Astrocyte of the cerebellum (primary cell): ENCODE measurements at regions not wholly inside any gene's neighbourhood (a gene's known extent, or its start where the extent isn't known, plus 50 kb on each side); places are given as distances from the start of the nearest gene placed in this dataset.

ENCODE experiments used
- DNase-seq: peaks from one replicate; pipeline ENCODE4 v3.0.0-alpha.2; 2011; ENCODE audit warnings: low read depth
- H3K4me3 ChIP-seq: 2 replicates; pipeline ENCODE4 v1.5.1; 2011; ENCODE audit warnings: mild to moderate bottlenecking, low read depth, low read length, moderate library complexity
- in situ Hi-C: cut with HindIII; loops from 2 replicates; pipeline ENCODE4 v1.10.0; 2017; ENCODE audit warnings: low sequenced_read_pairs
- TF ChIP-seq, protein P1 (sequence below): IDR thresholded peaks from 2 replicates; pipeline ENCODE4 v1.5.1; 2012; ENCODE audit warnings: low read length, low read depth, moderate library complexity, mild to moderate bottlenecking; ENCODE audit errors: missing control alignments

DNA sequence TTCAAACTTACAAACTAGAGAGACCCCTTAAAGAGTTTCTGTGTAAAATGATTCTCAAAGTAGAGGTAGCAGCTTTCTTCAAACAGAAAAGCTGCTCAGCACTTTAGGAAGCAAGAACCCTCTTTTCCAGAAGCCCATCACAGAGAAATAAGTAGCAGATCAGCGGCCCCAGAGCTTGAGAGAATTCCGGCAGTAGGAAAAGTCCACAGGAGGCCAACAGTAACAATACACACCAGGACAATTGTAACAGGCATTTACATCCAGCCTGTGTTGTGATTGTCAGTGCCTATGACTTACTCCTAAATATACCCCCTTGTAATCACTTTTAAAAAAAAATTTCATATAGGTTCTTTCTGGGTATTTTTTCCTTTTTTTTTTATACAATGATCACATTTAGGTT, 161.4 kb upstream of the ACVR2A start:
- DNase-seq: no peak
- in situ Hi-C loops: no loop called here
- no peak overlapping the region for H3K4me3 ChIP-seq
- TF ChIP-seq, protein P1, sequence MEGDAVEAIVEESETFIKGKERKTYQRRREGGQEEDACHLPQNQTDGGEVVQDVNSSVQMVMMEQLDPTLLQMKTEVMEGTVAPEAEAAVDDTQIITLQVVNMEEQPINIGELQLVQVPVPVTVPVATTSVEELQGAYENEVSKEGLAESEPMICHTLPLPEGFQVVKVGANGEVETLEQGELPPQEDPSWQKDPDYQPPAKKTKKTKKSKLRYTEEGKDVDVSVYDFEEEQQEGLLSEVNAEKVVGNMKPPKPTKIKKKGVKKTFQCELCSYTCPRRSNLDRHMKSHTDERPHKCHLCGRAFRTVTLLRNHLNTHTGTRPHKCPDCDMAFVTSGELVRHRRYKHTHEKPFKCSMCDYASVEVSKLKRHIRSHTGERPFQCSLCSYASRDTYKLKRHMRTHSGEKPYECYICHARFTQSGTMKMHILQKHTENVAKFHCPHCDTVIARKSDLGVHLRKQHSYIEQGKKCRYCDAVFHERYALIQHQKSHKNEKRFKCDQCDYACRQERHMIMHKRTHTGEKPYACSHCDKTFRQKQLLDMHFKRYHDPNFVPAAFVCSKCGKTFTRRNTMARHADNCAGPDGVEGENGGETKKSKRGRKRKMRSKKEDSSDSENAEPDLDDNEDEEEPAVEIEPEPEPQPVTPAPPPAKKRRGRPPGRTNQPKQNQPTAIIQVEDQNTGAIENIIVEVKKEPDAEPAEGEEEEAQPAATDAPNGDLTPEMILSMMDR: no peak

DNA sequence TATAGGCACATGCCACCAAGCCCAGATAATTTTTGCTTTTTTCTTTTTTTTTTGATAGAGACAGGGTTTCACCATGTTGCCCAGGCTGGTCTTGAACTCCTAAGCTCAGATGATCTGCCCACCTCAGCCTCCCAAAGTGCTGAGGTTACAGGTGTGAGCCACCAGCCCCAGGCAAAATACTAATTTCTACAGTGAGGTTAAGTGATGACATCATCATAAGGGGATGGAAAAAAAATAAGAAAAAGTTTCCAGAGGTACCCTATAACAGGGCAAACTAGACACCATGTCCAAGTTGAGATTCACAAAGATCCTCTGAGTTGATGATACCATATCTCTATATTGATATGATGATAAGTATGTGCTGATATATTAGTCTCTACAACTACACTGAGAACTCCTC, 163.7 kb upstream of the ACVR2A start:
- in situ Hi-C loops: no loop called here
- TF ChIP-seq, protein P1: no peak
- H3K4me3 ChIP-seq: no peak overlapping the region
- no peak for DNase-seq

DNA sequence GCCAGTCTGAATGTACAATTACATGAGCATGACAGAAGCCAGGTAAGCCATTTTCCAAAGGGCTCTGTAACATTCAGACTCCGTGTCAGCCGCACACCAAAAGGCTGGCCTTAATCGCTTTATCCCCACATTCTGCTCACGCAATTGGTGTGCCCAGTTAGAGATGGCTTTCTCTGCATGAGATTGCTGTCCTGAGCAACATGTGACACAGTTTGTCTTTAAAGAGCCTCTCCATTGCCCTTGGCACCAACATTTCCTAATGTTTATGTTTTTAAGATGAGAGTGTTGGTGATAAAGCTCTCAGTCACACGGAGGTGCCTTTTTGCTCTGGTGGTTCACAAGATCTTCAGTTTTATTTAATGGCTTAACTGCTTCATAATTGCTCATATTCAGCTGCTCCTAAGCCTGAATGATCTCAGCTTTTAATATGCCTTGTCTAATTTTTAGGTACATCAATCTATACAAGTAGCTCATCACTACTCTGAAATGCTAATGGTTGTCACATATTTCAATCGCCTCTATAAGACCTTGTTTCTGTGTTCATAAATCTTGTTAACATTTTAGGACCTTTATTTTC, 164.8 kb upstream of the ACVR2A start:
- in situ Hi-C loops: no loop called here
- TF ChIP-seq, protein P1: no peak

DNA sequence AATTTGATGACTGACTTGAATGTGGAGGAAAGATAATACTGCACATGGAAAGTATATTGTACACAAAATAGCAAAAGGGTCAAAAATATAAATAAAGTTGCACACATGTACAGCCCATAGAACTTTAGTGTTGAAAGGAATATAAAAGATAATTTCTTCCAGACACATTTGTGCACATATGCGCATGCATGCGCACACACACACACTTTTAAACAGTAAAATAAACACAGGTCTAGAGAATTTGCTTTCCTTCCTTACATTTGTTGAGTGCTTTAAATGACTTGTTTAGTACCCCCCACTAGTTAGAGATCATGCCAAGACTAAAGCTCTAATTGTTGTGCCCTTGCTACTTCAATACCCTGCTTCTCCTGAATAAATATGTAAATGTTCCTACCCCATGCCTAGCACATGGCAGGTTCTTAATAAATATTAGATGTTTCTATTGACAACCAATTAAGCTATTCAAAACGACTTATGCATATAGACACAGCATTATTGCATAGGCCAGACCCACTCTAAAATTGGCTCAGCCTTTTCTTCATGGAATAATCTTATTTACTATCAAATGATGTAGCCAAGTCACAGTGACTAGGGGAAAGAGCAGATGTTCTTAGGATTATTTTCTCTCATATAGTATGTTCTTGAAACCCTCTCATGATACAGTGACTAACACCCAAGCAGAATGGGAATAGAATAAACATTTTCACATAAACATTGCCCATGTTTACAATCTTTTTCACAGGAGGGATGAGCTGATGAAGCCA, 165.5 kb upstream of the ACVR2A start:
- in situ Hi-C loops: no loop called here
- no peak for DNase-seq
- TF ChIP-seq, protein P1: no peak
- H3K4me3 ChIP-seq: no peak overlapping the region

More for the DNA sequence above, 164.8 kb upstream of the ACVR2A start:
- H3K4me3 ChIP-seq: no peak overlapping the region
- no peak for DNase-seq

DNA sequence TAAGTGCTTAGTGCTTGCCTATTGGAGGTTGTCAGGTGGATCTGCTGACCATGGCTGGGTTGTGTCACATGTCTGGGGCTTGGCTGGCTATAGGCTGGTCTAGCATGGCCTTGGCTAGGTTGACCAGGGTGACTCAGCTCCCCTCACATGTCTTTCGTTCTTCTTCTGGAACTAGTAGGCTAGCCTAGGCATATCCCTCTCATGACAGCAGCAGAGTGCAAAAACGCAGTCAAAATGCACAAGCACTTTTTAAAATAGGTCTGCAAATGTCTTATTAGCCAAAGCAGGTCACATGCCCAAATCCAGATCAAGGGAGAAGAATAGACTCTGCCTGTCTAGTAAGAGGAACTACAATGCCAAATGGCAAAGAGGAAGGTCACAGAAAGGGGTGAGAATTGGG, 179.7 kb upstream of the ACVR2A start:
- in situ Hi-C loops: no loop called here
- no peak for DNase-seq
- no peak overlapping the region for H3K4me3 ChIP-seq
- TF ChIP-seq, protein P1: no peak

DNA sequence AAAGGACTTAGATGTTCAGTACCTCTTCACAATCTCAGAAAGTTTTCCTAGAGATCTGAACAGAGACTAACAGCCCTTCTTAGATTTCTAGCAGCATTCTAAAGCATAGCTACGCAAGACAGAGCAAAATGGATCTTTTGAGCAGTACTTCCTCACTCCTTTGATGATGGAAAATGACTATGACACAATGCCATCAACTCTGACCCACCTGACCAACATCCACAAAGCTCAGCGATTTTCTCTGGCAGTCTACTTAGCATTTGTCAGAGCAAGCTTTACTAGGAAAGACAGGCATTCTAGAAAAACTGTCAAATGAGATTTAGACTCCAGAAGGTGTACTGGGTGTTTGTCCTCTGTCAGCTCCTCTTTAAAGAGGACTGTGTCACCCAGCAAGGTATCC, 180.9 kb upstream of the ACVR2A start:
- TF ChIP-seq, protein P1: no peak
- H3K4me3 ChIP-seq: no peak overlapping the region
- in situ Hi-C loops: loop anchor here (5.0 kb wide), 1 partner anchor 43 kb away; no protein-coding TSS in a partner anchor
- DNase-seq: no peak
